OCI-LY7 (cell line): ENCODE measurements at regions not wholly inside any gene's neighbourhood (a gene's known extent, or its start where the extent isn't known, plus 50 kb on each side); places are given as distances from the start of the nearest gene placed in this dataset.

ENCODE experiments used
- EZH2phosphoT487 ChIP-seq: fragments of 200-600 bp; sonication (generic); IDR thresholded peaks from 2 replicates; pipeline ENCODE4 v1.6.1; 2018; ENCODE audit warnings: low read depth, borderline replicate concordance, mild to moderate bottlenecking, mixed run types, antibody characterized with exemption, low read length, moderate library complexity, mixed read lengths
- TF ChIP-seq, protein P1 (sequence below): fragments of 200-600 bp; sonication (generic); conservative IDR thresholded peaks from 2 replicates; pipeline ENCODE4 v1.5.1; 2014; ENCODE audit warnings: mild to moderate bottlenecking, antibody characterized with exemption, low read length, moderate library complexity, mixed read lengths

DNA sequence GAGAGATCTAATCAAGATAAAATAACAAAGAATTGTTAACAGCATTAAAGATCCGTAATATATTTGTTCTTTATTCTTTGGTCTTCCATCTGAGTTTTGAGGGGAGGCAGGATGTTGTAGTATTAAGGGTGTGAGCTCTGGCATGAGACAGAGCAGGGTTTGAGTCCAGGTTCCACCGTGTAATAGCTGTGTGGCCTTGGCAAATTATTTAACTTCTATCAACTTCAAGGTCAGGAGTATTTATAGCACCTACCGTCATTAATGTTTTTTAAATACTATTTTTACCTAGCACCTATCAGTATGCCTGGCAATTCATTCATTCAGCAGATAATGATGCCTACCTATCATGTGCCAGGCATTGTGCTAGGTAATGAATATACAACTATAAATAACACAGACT is 180.1 kb upstream of the NABP1 start:
- TF ChIP-seq, protein P1, sequence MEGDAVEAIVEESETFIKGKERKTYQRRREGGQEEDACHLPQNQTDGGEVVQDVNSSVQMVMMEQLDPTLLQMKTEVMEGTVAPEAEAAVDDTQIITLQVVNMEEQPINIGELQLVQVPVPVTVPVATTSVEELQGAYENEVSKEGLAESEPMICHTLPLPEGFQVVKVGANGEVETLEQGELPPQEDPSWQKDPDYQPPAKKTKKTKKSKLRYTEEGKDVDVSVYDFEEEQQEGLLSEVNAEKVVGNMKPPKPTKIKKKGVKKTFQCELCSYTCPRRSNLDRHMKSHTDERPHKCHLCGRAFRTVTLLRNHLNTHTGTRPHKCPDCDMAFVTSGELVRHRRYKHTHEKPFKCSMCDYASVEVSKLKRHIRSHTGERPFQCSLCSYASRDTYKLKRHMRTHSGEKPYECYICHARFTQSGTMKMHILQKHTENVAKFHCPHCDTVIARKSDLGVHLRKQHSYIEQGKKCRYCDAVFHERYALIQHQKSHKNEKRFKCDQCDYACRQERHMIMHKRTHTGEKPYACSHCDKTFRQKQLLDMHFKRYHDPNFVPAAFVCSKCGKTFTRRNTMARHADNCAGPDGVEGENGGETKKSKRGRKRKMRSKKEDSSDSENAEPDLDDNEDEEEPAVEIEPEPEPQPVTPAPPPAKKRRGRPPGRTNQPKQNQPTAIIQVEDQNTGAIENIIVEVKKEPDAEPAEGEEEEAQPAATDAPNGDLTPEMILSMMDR: no peak
- no peak for TF ChIP-seq EZH2phosphoT487
